ENCODE measurements at regions not wholly inside any gene's neighbourhood (a gene's known extent, or its start where the extent isn't known, plus 50 kb on each side); places are given as distances from the start of the nearest gene placed in this dataset.
"Not testable (repeated sequence)": the region's sequence is repeated elsewhere in the genome, so short reads cannot be mapped to it uniquely, and the experiment has no call there.

DNA sequence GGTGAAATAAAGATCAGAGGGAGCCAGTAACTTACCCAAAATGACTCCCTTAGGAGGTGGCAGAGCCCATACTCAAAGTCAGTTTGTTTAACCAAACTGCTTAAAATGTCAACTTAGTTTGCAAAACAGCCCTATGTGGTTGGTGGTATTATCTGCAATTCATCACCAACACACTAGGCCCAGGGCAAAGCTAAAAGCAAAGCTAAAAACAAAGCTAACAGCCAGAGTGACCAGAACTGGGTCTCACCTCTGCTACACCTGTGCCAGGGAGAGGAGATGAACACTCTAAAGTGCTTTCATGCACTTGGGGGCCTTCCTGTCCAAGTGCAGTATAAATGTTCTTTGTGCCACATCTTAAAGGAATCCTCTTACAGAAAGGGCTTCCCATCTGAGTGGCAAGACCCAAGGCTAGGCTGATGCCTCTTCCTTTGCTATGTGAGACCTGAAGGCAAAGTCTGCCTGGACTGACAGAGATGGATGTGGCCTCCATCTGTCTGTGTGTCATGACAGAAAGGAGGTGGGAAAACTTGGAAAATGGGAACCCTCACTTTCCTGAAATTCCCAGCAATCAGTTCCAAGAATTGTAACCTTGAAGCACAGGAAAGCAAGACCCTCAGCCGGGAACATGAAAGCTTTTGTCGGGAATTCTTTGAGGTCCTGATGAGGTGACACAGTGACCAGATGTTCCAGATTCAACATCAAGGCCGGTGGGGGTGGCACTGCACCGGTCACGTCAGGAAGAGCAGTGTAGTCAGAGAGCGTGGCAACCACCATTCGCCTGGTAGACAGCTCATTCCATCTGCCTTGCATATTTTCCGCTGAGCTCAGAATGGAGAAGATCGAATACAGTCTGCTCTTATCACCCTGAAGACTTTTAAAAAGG, 214.3 kb upstream of the PLGLB2 start:
- intact Hi-C loops (cut with DNase I); DNase-seq: not testable (repeated sequence)

DNA sequence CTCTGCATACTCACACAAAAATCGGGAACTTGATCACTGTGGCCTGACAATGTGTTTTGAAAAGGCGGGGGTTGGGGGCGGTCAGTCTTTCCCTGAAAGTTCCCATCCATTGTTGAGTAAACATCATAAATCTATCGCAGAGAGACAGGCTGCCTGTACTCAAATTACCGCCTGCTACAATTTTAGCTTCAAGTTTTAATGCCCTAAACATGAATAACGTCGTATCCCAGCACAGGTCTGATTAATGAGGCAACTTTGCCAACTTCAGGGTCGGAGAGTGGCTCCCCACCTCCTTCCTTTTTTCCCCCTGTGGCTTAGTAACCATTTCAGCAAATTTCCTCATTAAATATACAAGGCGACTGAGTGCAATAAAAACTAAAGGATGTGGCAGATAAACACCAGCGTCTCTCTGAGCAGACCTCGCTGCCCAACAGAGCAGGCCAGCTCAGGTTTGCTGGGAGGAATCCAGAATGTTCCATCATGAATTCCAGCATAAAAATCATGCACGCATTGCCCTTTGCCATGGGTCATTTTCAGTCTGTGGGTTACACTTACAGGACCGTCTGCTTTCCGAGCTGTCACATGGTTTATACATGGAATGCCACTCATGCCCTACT, 213.5 kb upstream of the PLGLB2 start:
- intact Hi-C loops (cut with DNase I); DNase-seq: not testable (repeated sequence)

- intact Hi-C loops (cut with DNase I); DNase-seq: not testable (repeated sequence)
Observed at GRCh38 chr2:87536427-87536826, 211.5 kb upstream of the PLGLB2 start.

- intact Hi-C loops (cut with DNase I), result not testable (repeated sequence)
Observed at GRCh38 chr2:87537251-87537671, 210.6 kb upstream of the PLGLB2 start.

GRCh38 chr2:87538268-87538667, 209.6 kb upstream of the PLGLB2 start:
- DNase-seq; intact Hi-C loops (cut with DNase I): not testable (repeated sequence)

More at GRCh38 chr2:87537251-87537671, 210.6 kb upstream of the PLGLB2 start:
- DNase-seq, result not testable (repeated sequence)

DNA sequence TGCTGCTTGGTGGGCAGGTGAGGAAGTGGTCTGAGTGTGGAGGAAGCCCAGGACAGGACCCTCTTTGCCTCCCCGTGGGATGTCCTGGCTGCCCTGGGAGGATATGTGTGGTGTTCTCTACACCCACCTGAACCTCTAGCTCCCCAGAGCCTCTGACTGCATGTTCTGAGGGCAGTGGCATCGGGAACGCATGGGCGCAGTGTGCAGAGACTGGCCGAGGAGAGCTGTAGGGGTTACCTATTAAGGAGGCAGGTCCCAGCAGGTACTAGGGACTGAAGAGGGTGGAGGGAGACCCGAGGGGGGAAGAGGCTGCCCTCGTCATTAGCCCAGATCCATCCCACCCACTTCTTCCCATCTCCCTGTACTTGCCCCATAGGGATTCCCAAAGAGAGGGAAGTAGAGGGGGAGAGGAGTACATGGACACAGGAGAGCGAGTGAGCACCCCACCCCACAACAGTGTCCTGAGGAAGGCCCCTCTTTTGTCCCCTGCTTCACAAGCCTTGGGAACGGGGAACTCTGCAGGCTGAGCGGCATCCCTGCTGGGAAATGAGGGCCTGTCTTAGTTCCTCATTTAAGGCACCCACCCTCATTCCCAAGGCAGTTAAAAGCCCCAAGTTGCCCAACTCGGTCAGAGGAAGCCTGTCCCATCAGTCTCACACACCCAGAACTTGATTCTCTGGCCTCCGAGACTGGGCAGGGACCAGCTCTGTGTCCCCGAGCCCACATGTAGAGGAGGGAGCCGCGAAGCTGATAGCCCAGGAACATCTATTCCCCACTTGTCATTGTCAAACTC, 208.5 kb upstream of the PLGLB2 start:
- DNase-seq; intact Hi-C loops (cut with DNase I): not testable (repeated sequence)

GRCh38 chr2:87540242-87540641, 207.6 kb upstream of the PLGLB2 start:
- intact Hi-C loops (cut with DNase I); DNase-seq: not testable (repeated sequence)

DNA sequence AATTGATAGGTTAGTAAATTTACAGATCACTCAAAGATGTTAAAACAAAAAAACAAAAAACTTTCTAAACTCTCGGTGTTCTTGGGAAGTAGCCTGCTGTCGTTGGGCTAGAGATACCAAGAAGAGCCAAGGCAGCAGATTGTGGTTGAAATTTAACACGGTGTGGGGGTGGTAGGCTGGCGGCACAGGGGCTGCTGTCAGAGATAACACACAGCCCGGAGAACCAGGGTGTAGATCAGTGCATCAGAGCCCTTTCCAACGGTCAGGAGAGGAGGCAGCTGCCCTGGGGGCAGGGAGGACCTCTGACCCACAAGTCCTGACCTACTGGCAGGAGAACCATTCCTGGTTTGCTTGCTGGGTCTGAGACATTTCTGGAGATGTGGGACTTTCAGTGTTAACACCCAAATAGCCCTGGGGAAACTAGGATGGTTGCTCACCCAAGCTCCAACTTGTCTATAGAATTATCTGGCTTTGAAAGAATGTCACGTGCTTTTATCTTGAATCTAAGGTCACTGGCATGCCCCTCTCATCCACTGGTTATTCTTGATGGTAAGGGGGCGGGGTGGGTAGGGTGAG, 205.2 kb upstream of the PLGLB2 start:
- DNase-seq; intact Hi-C loops (cut with DNase I): not testable (repeated sequence)

- intact Hi-C loops (cut with DNase I); DNase-seq: not testable (repeated sequence)
Observed at GRCh38 chr2:87543797-87544196, 204.1 kb upstream of the PLGLB2 start.

DNA sequence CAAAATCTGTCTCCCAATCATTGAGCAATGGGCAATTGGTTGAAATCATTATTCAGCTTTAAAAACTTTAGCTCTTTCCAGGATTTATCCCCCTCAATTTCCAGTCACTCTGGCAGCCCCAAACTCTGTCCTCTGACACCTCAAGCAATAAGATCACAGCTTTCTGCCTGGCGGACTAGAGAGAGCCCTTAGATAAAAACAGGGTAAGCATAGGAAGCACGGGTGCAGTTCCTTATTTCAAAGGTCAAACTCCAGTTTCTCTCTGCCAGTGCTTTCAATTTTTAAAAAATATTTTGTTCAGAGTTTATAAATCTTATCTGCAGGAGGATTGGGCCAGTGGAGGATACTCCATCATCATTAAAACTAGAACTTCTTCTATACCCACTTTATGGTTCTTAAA, 200.8 kb upstream of the PLGLB2 start:
- intact Hi-C loops (cut with DNase I), result not testable (repeated sequence)

GRCh38 chr2:87547966-87548365, 199.9 kb upstream of the PLGLB2 start:
- intact Hi-C loops (cut with DNase I); DNase-seq: not testable (repeated sequence)

More for the DNA sequence above, 200.8 kb upstream of the PLGLB2 start:
- DNase-seq, result not testable (repeated sequence)

GRCh38 chr2:87548681-87549536, 199.0 kb upstream of the PLGLB2 start:
- DNase-seq; intact Hi-C loops (cut with DNase I): not testable (repeated sequence)

- intact Hi-C loops (cut with DNase I); DNase-seq: not testable (repeated sequence)
Observed at GRCh38 chr2:87549561-87550202, 198.2 kb upstream of the PLGLB2 start.

- DNase-seq; intact Hi-C loops (cut with DNase I): not testable (repeated sequence)
Observed at GRCh38 chr2:87554678-87555077, 193.2 kb upstream of the PLGLB2 start.

DNA sequence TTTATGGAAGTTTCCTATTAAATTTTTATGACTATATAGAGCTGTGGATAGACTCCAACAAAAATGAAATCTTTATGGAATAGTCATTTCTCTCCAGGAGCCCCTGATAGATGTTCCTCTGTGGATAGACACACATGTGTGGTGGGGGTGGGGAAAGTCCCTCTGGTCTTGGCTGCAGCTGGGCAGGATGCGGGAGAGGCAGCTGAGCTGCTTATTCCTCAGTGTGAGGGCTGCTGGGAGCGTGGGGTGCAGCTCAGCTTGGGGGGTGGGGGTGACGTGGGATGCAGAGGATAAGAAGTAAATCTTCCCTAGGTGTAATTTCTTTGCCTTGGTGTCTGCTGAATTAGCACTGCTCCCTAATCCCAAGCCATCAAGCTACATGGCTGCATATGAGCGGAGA, 192.8 kb upstream of the PLGLB2 start:
- intact Hi-C loops (cut with DNase I); DNase-seq: not testable (repeated sequence)

- intact Hi-C loops (cut with DNase I); DNase-seq: not testable (repeated sequence)
Observed at GRCh38 chr2:87559001-87559400, 188.9 kb upstream of the PLGLB2 start.

GRCh38 chr2:87559735-87560134, 188.2 kb upstream of the PLGLB2 start:
- intact Hi-C loops (cut with DNase I); DNase-seq: not testable (repeated sequence)
